T-helper 1 cell treated with Interleukin-12 subunit alpha and Interleukin-12 subunit beta and Interleukin-4 antibody, amounts not matched to agents 30 μg/mL and 1 μg/mL, for 36 hours (primary cell): ENCODE measurements at regions not wholly inside any gene's neighbourhood (a gene's known extent, or its start where the extent isn't known, plus 50 kb on each side); places are given as distances from the start of the nearest gene placed in this dataset.
A peak's percentile ranks its signal among the peaks of the same experiment; 100 is the strongest.
"Not testable (repeated sequence)": the region's sequence is repeated elsewhere in the genome, so short reads cannot be mapped to it uniquely, and the experiment has no call there.

ENCODE experiments used
- H3K27ac Mint-ChIP-seq: one replicate; pipeline ENCODE4 v1.8.0; 2021; ENCODE audit warnings: mild to moderate bottlenecking, mixed read lengths
- H3K27me3 Mint-ChIP-seq: one replicate; pipeline ENCODE4 v1.8.0; 2021; ENCODE audit warnings: low read depth, mixed read lengths
- H3K36me3 Mint-ChIP-seq: one replicate; pipeline ENCODE4 v1.8.0; 2021; ENCODE audit warnings: low read depth, mixed read lengths
- H3K4me1 Mint-ChIP-seq: one replicate; pipeline ENCODE4 v1.8.0; 2021; ENCODE audit warnings: low read depth, mixed read lengths
- H3K4me3 Mint-ChIP-seq: one replicate; pipeline ENCODE4 v1.8.0; 2021; ENCODE audit warnings: mild to moderate bottlenecking, moderate library complexity, mixed read lengths
- H3K9me3 Mint-ChIP-seq: one replicate; pipeline ENCODE4 v1.8.0; 2021; ENCODE audit warnings: mixed read lengths

DNA sequence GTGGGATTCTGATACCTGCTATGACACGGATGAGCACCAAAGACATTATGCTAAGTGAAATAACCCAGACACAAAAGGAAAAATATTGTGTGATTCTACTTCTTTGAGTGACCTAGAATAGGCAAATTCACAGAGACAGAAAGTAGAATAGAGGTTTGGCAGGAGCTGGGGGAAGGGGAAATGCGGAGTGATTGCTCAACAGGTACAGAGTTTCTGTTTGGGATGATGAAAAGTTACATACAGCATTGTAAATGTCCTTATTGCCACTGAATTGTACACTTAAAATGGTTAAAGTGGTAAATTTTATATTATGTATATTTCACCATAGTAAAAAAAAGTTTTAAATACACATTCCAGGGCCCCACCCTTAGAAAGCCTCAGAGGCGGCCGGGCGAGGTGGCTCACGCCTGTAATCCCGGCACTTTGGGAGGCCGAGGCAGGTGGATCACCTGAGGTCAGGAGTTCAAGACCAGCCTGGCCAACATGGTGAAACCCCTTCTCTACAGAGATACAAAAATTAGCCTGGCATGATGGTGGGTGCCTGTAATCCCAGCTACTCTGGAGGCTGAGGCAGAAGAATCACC is 72.3 kb downstream of the ARF6 start:
- H3K27me3 Mint-ChIP-seq, H3K27ac Mint-ChIP-seq, H3K9me3 Mint-ChIP-seq, H3K4me3 Mint-ChIP-seq: not testable (repeated sequence)
- peaks cover 12% of the 10 kb centered on the region for H3K36me3 Mint-ChIP-seq
- peaks cover 44% of the 10 kb centered on the region for H3K4me1 Mint-ChIP-seq

DNA sequence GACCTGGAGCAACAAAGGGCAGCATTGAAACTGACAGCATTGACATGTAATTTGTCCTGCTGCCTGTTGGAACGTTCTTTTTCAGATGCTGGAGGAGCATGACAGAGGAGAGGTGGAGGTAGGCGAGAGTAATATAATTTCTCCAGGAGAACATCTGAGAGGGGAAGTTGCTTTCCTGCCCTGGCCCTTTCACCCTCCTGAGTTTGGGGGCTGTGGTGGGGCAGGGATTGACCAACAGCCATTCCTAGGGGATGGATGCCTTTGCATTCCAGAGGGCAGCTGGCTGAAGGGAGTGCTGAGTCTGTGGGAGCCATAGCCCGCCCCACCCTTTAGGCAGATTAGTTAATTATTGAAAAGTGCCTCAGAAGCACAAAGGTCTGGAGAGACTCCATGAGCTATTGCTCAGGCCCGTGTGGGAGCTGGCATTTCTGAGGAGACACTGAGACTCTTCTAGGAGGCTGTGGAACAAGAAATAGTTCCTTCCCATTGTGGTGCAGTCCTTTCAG is 73.5 kb downstream of the ARF6 start:
- Mint-ChIP-seq H3K4me1 (peaks cover 47% of the 10 kb centered on the region), H3K9me3 (peaks cover 4% of the 10 kb centered on the region), H3K27ac (no peak overlapping the region), H3K4me3 (no peak overlapping the region), H3K27me3 (no peaks in the 10 kb centered on the region), H3K36me3 (peaks cover 8% of the 10 kb centered on the region)

DNA sequence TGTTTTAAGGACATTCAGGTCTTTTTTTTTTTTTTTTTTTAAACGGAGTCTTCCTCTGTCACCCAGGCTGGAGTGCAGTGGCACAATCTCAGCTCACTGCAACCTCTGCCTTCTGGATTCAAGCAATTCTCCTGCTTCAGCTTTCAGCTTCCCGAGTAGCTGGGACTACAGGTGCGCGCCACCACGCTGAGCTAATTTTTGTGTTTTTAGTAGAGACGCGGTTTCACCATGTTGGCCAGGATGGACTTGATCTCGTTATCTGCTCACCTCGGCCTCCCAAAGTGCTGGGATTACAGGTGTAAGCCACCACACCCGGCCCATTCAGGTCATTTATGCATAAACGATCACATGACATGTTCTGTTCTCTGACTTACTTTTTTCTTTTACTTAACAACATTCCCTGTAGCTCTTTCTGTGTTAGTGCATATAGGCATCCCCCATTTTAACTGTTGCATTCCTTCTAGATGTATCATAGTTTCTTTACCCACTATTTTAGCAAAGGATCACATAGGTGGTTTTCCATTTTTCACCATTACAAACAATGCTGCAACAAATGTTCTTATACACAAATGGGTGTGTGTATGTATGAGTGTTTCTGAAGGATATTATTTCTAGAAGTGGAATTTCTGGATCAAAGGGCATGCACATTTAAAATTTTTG is 74.2 kb downstream of the ARF6 start:
- H3K27me3 Mint-ChIP-seq = no peaks in the 10 kb centered on the region
- peaks cover 4% of the 10 kb centered on the region for H3K9me3 Mint-ChIP-seq
- no peak overlapping the region for H3K27ac Mint-ChIP-seq
- peaks cover 8% of the 10 kb centered on the region for H3K36me3 Mint-ChIP-seq
- H3K4me3 Mint-ChIP-seq = no peak overlapping the region
- peaks cover 48% of the 10 kb centered on the region for H3K4me1 Mint-ChIP-seq

DNA sequence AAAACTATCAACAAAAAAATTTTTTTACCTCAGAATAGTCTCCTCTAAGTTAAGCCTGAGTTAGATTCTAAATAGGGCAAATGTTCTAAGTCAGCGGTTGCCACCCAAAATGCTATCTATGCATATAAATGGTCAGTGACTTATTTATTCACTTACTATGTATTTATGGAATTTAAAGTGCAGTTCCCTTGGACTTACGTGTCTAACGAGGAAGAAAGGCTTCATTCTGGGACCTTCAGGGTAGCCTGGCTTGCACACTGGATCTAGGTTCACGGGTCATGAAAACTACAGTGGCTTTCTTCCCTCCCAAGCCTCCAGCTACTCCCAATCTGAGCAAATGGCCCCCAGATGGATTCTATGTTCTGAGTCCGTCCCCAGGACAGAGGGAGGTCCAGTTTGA is 77.1 kb downstream of the ARF6 start:
- peak overlapping the region; percentile 81 for H3K4me3 Mint-ChIP-seq
- H3K36me3 Mint-ChIP-seq = peaks cover 4% of the 10 kb centered on the region
- H3K9me3 Mint-ChIP-seq = no peaks in the 10 kb centered on the region
- no peaks in the 10 kb centered on the region for H3K27me3 Mint-ChIP-seq
- H3K27ac Mint-ChIP-seq = peak overlapping the region; percentile 96
- peaks cover 46% of the 10 kb centered on the region for H3K4me1 Mint-ChIP-seq

DNA sequence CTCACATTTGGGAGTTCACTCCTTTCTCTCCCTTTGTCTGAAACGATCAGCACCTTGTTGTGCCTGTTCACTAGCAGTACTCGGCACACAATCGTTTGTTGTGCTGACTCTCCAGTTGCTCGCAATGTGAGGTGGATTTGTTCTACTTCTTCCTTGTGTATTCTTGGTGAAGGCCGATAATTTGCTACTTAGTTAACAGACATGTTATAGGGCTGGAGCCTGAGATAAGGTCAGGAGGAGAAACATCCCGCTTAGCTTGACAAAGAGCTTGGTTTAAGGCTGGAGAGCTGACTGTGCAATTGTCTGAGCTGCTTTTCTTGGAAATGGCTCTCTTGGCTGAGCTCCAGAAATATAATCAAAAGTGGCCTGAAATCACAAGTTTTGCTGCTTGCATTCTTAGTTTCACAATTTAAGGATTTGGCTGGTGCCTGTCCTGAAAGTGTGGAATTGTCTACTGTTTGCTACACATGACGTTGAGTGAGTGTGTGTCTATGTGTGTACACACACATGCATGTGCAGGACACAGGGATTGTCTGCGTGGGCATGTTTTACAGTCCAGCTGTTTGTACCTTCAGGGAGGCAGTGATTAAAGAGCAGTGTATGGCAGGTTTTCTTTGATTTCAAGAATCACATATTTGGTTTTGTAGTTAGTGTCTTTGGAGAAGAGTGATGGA is 77.7 kb downstream of the ARF6 start:
- Mint-ChIP-seq H3K36me3 (peaks cover 4% of the 10 kb centered on the region), H3K4me1 (peaks cover 45% of the 10 kb centered on the region), H3K27ac (peak overlapping the region; percentile 96), H3K9me3 (no peaks in the 10 kb centered on the region), H3K4me3 (peak overlapping the region; percentile 81), H3K27me3 (no peaks in the 10 kb centered on the region)

DNA sequence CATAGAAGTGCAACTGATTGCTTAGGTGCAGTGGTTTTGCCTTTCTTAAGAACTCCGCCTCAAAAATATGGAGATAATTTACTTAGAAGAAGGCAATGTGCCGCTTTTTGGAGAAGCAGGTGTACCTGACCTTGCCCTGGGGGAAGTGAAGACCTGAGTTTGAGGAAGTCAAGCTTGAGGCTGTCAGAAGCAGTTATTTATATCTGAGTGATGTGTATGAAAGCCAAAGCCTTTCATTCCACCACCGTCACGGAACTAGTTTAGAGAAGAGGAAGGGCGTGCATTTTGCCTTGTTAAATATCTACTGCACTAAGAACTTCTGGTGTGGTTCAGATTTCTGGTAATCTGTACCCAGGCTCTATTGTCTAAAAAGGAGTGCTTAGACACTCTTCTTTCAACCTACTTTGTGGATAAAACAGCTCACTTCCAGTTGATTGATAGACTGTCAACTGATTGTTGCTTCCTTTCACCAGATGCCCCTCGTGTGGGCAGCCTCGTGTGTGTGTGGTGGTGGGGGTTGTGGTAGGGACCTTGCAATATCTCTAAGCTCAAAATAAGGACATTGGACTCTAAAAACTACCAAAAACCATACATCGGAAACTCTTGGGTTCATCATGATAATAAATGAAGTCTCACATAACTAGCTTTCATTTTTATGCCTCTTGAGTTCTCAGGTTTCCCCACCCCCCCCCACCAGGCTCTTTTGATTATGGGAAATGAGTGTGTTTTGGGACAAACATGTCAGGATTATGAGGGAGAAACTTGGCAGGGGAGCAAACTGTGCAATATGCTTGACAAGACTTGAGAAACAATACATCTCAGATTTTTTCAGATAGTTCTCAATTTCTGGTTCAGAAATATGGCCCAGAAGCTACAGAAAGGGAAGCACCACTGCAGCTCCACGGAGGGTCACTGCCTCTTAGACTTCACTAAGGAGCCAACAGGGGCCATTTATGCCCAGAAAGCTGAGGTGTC is 78.6 kb downstream of the ARF6 start:
- Mint-ChIP-seq H3K4me3 (peak overlapping the region; percentile 81), H3K36me3 (peaks cover 4% of the 10 kb centered on the region), H3K9me3 (no peaks in the 10 kb centered on the region), H3K4me1 (peaks cover 44% of the 10 kb centered on the region), H3K27ac (peak overlapping the region; percentile 96), H3K27me3 (no peaks in the 10 kb centered on the region)

DNA sequence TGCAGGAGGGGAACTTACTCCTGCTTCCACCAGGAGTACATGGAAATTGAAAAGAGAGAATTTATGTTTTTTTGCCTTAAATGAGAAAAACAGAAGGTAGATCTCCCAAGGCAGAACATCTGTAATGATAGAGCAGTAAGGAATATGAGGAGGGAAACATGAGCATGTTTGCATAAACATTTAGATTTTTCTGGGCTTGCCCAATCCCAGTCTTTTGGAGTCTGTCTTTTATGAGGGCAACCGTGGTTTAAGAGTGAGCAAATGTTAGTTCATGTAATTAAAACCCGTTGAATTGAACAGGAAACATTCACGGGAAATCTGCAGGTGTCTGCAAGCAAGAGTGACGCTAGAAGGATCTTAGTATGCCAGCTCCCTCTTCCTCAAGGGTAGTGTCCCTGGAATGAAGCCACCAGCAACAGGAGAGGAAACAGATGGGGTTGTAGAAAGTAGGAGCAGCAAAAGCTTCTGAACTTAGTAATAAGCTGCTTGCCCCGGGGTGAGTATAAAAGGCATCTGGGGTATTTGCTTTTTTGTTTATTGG is 79.3 kb downstream of the ARF6 start:
- Mint-ChIP-seq H3K4me3 (peak overlapping the region; percentile 81), H3K27ac (peak overlapping the region; percentile 96), H3K27me3 (no peaks in the 10 kb centered on the region), H3K9me3 (no peaks in the 10 kb centered on the region), H3K36me3 (peaks cover 3% of the 10 kb centered on the region), H3K4me1 (peaks cover 50% of the 10 kb centered on the region)

DNA sequence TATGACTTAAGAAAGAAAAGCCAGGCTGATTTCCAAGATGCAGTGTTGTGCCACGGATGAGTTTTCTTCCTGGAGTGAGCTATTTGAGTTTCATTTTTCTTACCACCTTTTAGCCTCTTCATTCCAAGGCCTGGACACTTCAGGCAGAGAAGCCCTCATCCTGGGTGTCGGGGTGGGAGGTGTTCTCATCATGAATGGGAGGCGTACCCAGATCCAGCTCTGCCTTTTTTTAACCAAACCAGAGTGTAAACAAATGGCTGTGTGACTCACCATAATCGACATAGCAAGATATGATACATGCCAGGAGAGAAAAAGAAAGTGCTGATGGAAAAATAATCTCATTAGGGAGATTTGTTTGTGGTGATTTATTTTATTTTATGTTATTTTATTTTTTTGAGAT is 79.9 kb downstream of the ARF6 start:
- Mint-ChIP-seq H3K27ac (peak overlapping the region; percentile 96), H3K36me3 (peaks cover 3% of the 10 kb centered on the region), H3K9me3 (no peaks in the 10 kb centered on the region), H3K4me1 (peaks cover 56% of the 10 kb centered on the region), H3K27me3 (no peaks in the 10 kb centered on the region), H3K4me3 (peak overlapping the region; percentile 81)

DNA sequence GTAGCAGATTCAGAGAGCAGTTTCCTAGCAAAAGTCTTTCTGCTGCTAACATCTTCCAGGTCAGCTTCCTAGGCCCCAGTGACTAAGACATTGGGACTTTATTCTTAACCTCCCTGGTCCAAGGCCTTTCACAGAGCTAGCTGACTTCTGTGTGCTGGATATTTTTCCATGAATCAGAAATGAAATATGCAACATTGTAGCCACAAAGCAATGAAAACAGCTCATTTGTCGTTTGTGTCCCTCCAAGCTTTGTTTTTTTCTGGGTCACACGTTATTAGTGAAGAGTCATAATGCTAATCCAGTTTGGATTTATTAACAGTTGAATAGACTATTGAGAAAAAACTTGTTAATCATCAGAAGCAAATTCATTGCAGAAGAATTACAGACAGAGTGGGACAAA is 82.4 kb downstream of the ARF6 start:
- Mint-ChIP-seq H3K27me3 (no peaks in the 10 kb centered on the region), H3K4me1 (peaks cover 68% of the 10 kb centered on the region), H3K4me3 (no peak overlapping the region), H3K27ac (peak overlapping the region; percentile 6), H3K9me3 (no peaks in the 10 kb centered on the region), H3K36me3 (peaks cover 2% of the 10 kb centered on the region)

DNA sequence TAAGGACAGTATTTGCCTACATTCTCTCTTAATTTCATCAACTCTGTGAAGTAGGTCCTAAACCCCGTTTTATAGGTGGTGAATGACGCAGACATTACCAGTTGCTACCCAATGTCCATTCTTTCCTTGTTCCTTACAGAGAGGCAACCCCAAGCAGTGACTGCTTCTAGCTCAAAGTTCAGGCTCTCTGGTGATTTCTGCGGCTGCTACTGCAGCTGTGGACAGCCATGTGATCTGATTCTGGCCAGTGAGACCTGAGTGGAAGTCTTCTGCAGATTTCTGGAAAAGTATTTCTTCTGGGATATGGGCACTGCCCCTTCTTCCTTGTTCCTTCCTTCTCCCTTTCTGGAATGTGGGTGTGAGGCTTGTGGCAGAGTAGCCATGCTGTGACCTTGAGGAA is 82.9 kb downstream of the ARF6 start:
- no peaks in the 10 kb centered on the region for H3K9me3 Mint-ChIP-seq
- H3K4me3 Mint-ChIP-seq = no peak overlapping the region
- H3K27me3 Mint-ChIP-seq = no peaks in the 10 kb centered on the region
- H3K4me1 Mint-ChIP-seq = peaks cover 68% of the 10 kb centered on the region
- H3K36me3 Mint-ChIP-seq = peaks cover 6% of the 10 kb centered on the region
- H3K27ac Mint-ChIP-seq = peak overlapping the region; percentile 11

DNA sequence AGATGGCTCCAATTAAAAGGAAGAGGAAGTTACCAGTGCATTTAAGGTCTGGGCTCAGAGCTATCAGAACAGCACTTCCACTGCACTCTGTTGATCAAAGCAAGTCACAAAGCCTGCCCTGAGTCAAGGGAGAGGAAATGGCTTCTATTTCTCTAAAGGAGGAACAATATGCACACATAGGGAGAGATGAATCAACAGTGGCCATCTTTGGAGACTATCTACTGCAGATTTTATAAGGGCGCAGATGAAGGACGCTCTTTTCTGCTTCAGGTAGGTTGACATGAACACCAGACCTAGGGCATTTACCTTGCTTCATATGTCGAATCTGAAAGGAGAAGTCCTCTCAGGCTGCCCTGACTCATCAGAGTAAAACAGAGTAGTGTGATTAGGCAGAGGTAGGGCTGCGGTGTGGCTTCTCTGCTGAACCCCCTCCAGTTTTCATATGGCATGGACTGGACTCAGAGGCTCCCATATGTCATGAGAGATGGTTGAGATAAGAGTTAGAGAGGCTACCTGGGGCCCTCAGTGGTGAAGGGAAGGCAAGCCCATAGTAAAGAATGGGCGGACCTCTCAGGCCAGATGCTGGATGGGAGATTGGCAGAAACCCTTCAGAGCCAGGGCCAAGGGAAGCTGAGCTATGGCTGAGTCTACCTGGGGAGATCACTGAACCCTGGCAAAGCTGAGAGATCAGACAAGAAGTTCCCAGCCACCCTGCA is 84.4 kb downstream of the ARF6 start:
- Mint-ChIP-seq H3K4me3 (peak overlapping the region; percentile 62), H3K27me3 (no peaks in the 10 kb centered on the region), H3K27ac (peak overlapping the region; percentile 93), H3K9me3 (no peaks in the 10 kb centered on the region), H3K4me1 (peaks cover 60% of the 10 kb centered on the region), H3K36me3 (peaks cover 12% of the 10 kb centered on the region)

DNA sequence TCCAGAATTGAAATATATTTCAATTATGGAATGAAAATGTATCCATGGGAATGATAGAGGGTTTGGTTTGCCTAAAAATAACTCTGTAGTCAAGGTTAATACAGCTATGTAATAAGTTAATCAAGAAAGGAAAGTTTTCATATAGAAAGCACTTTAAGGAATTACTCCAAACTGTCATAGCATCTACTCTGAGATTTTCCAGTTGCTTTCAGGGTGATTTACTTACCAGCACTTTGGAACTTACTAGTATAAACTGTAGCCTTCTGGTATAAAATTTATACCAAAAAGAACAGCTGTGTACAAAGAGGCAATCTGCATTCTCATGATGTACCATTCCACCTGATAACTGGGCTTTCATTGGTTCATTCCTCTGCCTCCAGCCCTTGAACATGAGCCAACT is 87.1 kb downstream of the ARF6 start:
- Mint-ChIP-seq H3K27ac (no peak overlapping the region), H3K36me3 (peaks cover 17% of the 10 kb centered on the region), H3K4me1 (peaks cover 61% of the 10 kb centered on the region), H3K27me3 (no peaks in the 10 kb centered on the region), H3K9me3 (no peaks in the 10 kb centered on the region), H3K4me3 (no peak overlapping the region)

DNA sequence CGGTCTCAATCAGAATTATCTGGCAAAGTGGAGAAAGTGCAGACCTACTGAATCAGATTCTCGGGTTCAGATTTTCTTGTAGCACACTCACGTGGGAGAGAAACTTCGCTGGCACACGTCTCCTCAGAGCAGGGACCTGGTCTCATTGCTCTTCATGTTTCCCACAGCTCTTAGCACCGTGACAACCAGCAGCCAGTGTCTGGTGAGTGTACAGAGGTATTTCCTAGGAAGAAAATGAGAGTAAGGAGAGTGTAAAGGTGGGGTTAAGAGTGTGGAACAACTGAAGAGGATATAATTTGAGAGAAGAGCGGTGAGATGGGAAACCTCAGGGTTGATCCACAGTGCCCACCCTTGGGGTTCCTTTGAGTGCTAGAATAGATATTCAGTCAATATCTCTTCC is 89.2 kb downstream of the ARF6 start:
- Mint-ChIP-seq H3K4me1 (peaks cover 58% of the 10 kb centered on the region), H3K27me3 (no peaks in the 10 kb centered on the region), H3K36me3 (peaks cover 17% of the 10 kb centered on the region), H3K4me3 (no peak overlapping the region), H3K9me3 (no peaks in the 10 kb centered on the region), H3K27ac (no peak overlapping the region)
